ENCODE measurements at regions not wholly inside any gene's neighbourhood (a gene's known extent, or its start where the extent isn't known, plus 50 kb on each side); places are given as distances from the start of the nearest gene placed in this dataset.
"Not testable (repeated sequence)": the region's sequence is repeated elsewhere in the genome, so short reads cannot be mapped to it uniquely, and the experiment has no call there.

GRCh38 chr16:33680791-33681190, 221.4 kb downstream of the TP53TG3F start:
- H3K27me3 ChIP-seq (ENCODE audit: insufficient read depth, low read length, poor library complexity); H3K27ac ChIP-seq (ENCODE audit: low read length); H3K79me2 ChIP-seq (ENCODE audit: insufficient read depth, low read length); H3K9me3 ChIP-seq (ENCODE audit: insufficient read depth, low read length, severe bottlenecking); H2AFZ ChIP-seq (ENCODE audit: low read depth, low read length); DNase-seq; H4K20me1 ChIP-seq (ENCODE audit: insufficient read depth, low read length); H3K4me1 ChIP-seq (ENCODE audit: insufficient read depth, low read length); H3K9ac ChIP-seq (ENCODE audit: low read depth, low read length); H3K4me3 ChIP-seq (ENCODE audit: low read depth in 1 of 2, low read length in 2 of 2); H3K4me2 ChIP-seq (ENCODE audit: insufficient read depth, low read length); H3K36me3 ChIP-seq (ENCODE audit: insufficient read depth, low read length); ATAC-seq (ENCODE audit: insufficient read depth, low read depth): not testable (repeated sequence)

DNA sequence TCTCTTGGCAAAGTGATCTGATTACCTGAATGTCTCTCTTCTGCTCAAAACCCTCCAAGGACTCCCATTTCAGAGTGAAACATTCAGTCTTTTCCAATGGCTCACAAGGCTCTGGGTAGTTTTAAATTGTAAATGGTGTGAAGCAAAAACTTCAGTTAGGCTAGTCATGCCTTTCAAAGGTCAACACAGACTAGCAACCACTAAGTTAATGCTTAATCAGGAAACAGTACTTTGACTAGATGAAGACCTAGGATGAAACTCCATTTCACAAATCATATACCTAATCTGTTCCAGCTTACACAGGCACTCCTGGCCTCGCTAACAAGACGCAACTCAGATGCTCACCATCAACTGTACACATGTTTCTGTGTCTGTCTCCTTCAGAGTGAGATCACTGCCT, 240.9 kb downstream of the TP53TG3F start:
- not testable (repeated sequence) for H3K4me1 ChIP-seq (ENCODE audit: insufficient read depth, low read length)

GRCh38 chr16:33706845-33707590, 247.6 kb downstream of the TP53TG3F start:
- H2AFZ ChIP-seq (ENCODE audit: low read depth, low read length); H3K27me3 ChIP-seq (ENCODE audit: insufficient read depth, low read length, poor library complexity); H4K20me1 ChIP-seq (ENCODE audit: insufficient read depth, low read length); H3K27ac ChIP-seq (ENCODE audit: low read length); H3K36me3 ChIP-seq (ENCODE audit: insufficient read depth, low read length); H3K4me3 ChIP-seq (ENCODE audit: low read depth in 1 of 2, low read length in 2 of 2); H3K4me2 ChIP-seq (ENCODE audit: insufficient read depth, low read length); DNase-seq; H3K9ac ChIP-seq (ENCODE audit: low read depth, low read length); H3K79me2 ChIP-seq (ENCODE audit: insufficient read depth, low read length); ATAC-seq (ENCODE audit: insufficient read depth, low read depth); H3K9me3 ChIP-seq (ENCODE audit: insufficient read depth, low read length, severe bottlenecking); H3K4me1 ChIP-seq (ENCODE audit: insufficient read depth, low read length): not testable (repeated sequence)

More for the DNA sequence above, 240.9 kb downstream of the TP53TG3F start:
- not testable (repeated sequence) for DNase-seq; ATAC-seq (ENCODE audit: insufficient read depth, low read depth); H3K79me2 ChIP-seq (ENCODE audit: insufficient read depth, low read length); H2AFZ ChIP-seq (ENCODE audit: low read depth, low read length); H3K36me3 ChIP-seq (ENCODE audit: insufficient read depth, low read length); H3K4me2 ChIP-seq (ENCODE audit: insufficient read depth, low read length); H4K20me1 ChIP-seq (ENCODE audit: insufficient read depth, low read length); H3K4me3 ChIP-seq (ENCODE audit: low read depth in 1 of 2, low read length in 2 of 2); H3K9me3 ChIP-seq (ENCODE audit: insufficient read depth, low read length, severe bottlenecking); H3K27me3 ChIP-seq (ENCODE audit: insufficient read depth, low read length, poor library complexity); H3K27ac ChIP-seq (ENCODE audit: low read length); H3K9ac ChIP-seq (ENCODE audit: low read depth, low read length)

- not testable (repeated sequence) for H3K4me3 ChIP-seq (ENCODE audit: low read depth in 1 of 2, low read length in 2 of 2); H2AFZ ChIP-seq (ENCODE audit: low read depth, low read length); H3K9me3 ChIP-seq (ENCODE audit: insufficient read depth, low read length, severe bottlenecking)
Observed at GRCh38 chr16:33707591-33707934, 248.2 kb downstream of the TP53TG3F start.

GRCh38 chr16:33709856-33710695, 250.7 kb downstream of the TP53TG3F start:
- DNase-seq; H3K4me3 ChIP-seq (ENCODE audit: low read depth in 1 of 2, low read length in 2 of 2); H3K36me3 ChIP-seq (ENCODE audit: insufficient read depth, low read length); H3K4me1 ChIP-seq (ENCODE audit: insufficient read depth, low read length); ATAC-seq (ENCODE audit: insufficient read depth, low read depth); H3K9ac ChIP-seq (ENCODE audit: low read depth, low read length); H4K20me1 ChIP-seq (ENCODE audit: insufficient read depth, low read length); H3K27me3 ChIP-seq (ENCODE audit: insufficient read depth, low read length, poor library complexity); H2AFZ ChIP-seq (ENCODE audit: low read depth, low read length); H3K79me2 ChIP-seq (ENCODE audit: insufficient read depth, low read length); H3K4me2 ChIP-seq (ENCODE audit: insufficient read depth, low read length); H3K27ac ChIP-seq (ENCODE audit: low read length): not testable (repeated sequence)
- H3K9me3 ChIP-seq (ENCODE audit: insufficient read depth, low read length, severe bottlenecking): peaks cover 11% of the 10 kb centered on the region

More at GRCh38 chr16:33707591-33707934, 248.2 kb downstream of the TP53TG3F start:
- not testable (repeated sequence) for H3K9ac ChIP-seq (ENCODE audit: low read depth, low read length); H3K27me3 ChIP-seq (ENCODE audit: insufficient read depth, low read length, poor library complexity); H3K36me3 ChIP-seq (ENCODE audit: insufficient read depth, low read length); H3K4me1 ChIP-seq (ENCODE audit: insufficient read depth, low read length); H3K27ac ChIP-seq (ENCODE audit: low read length); DNase-seq; H4K20me1 ChIP-seq (ENCODE audit: insufficient read depth, low read length); H3K79me2 ChIP-seq (ENCODE audit: insufficient read depth, low read length); ATAC-seq (ENCODE audit: insufficient read depth, low read depth); H3K4me2 ChIP-seq (ENCODE audit: insufficient read depth, low read length)

GRCh38 chr16:33710696-33711087, 251.3 kb downstream of the TP53TG3F start:
- not testable (repeated sequence) for H3K36me3 ChIP-seq (ENCODE audit: insufficient read depth, low read length); H3K27me3 ChIP-seq (ENCODE audit: insufficient read depth, low read length, poor library complexity); H4K20me1 ChIP-seq (ENCODE audit: insufficient read depth, low read length); H3K79me2 ChIP-seq (ENCODE audit: insufficient read depth, low read length); H3K4me2 ChIP-seq (ENCODE audit: insufficient read depth, low read length); H3K4me3 ChIP-seq (ENCODE audit: low read depth in 1 of 2, low read length in 2 of 2); DNase-seq; H3K4me1 ChIP-seq (ENCODE audit: insufficient read depth, low read length); H2AFZ ChIP-seq (ENCODE audit: low read depth, low read length); ATAC-seq (ENCODE audit: insufficient read depth, low read depth); H3K9ac ChIP-seq (ENCODE audit: low read depth, low read length); H3K27ac ChIP-seq (ENCODE audit: low read length)
- H3K9me3 ChIP-seq (ENCODE audit: insufficient read depth, low read length, severe bottlenecking): peaks cover 11% of the 10 kb centered on the region

DNA sequence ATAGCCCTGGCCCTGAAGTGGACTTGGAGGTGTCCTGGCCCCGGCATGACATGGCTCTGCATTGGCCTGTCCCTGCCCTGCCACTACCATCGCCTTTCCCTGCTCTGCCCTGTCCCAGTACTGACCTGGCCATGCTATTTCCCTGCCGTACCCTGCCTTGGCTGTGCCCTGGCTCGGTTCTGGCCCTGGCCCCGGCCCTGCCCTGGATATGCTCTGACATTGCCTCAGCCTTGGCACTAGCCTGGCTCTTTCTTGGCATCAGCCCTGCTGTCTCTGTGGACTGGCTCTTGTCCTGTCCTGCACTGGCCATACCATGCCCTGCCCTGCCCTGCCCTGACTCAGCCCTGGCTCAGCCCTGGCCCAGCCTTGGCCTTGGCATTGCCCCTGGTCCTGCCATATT, 252.2 kb downstream of the TP53TG3F start:
- not testable (repeated sequence) for H3K9ac ChIP-seq (ENCODE audit: low read depth, low read length); H3K79me2 ChIP-seq (ENCODE audit: insufficient read depth, low read length); H3K4me2 ChIP-seq (ENCODE audit: insufficient read depth, low read length); H3K4me3 ChIP-seq (ENCODE audit: low read depth in 1 of 2, low read length in 2 of 2); DNase-seq; H4K20me1 ChIP-seq (ENCODE audit: insufficient read depth, low read length); H3K27me3 ChIP-seq (ENCODE audit: insufficient read depth, low read length, poor library complexity); H2AFZ ChIP-seq (ENCODE audit: low read depth, low read length); ATAC-seq (ENCODE audit: insufficient read depth, low read depth); H3K36me3 ChIP-seq (ENCODE audit: insufficient read depth, low read length); H3K4me1 ChIP-seq (ENCODE audit: insufficient read depth, low read length); H3K27ac ChIP-seq (ENCODE audit: low read length)
- H3K9me3 ChIP-seq (ENCODE audit: insufficient read depth, low read length, severe bottlenecking): peaks cover 11% of the 10 kb centered on the region

DNA sequence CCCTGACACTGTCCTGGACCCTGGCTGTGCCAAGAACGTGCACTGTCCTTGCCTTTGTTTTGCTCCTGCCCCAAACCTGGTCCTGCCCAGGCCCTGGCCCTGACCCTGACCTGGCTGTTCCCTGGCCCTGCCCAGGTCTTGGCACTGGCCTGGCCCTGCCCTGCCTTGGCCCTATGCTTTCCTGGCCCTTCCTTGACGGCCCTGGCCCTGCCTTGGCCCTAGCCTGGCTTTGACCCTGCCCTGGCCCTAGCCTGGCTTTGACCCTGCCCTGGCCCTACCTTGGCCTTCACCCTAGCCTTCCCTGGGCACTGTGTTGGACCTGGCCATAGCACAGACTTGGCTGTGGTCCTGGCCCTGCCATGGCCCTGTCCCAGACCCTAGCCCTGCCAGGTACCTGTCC, 252.9 kb downstream of the TP53TG3F start:
- not testable (repeated sequence) for DNase-seq; H3K4me2 ChIP-seq (ENCODE audit: insufficient read depth, low read length); H3K4me3 ChIP-seq (ENCODE audit: low read depth in 1 of 2, low read length in 2 of 2); H4K20me1 ChIP-seq (ENCODE audit: insufficient read depth, low read length); H3K79me2 ChIP-seq (ENCODE audit: insufficient read depth, low read length); H3K9ac ChIP-seq (ENCODE audit: low read depth, low read length); H2AFZ ChIP-seq (ENCODE audit: low read depth, low read length); H3K27me3 ChIP-seq (ENCODE audit: insufficient read depth, low read length, poor library complexity); H3K27ac ChIP-seq (ENCODE audit: low read length); ATAC-seq (ENCODE audit: insufficient read depth, low read depth); H3K4me1 ChIP-seq (ENCODE audit: insufficient read depth, low read length); H3K36me3 ChIP-seq (ENCODE audit: insufficient read depth, low read length)
- peaks cover 11% of the 10 kb centered on the region for H3K9me3 ChIP-seq (ENCODE audit: insufficient read depth, low read length, severe bottlenecking)
